ENCODE measurements at regions not wholly inside any gene's neighbourhood (a gene's known extent, or its start where the extent isn't known, plus 50 kb on each side); places are given as distances from the start of the nearest gene placed in this dataset.
A peak's percentile ranks its signal among the peaks of the same experiment; 100 is the strongest.

DNA sequence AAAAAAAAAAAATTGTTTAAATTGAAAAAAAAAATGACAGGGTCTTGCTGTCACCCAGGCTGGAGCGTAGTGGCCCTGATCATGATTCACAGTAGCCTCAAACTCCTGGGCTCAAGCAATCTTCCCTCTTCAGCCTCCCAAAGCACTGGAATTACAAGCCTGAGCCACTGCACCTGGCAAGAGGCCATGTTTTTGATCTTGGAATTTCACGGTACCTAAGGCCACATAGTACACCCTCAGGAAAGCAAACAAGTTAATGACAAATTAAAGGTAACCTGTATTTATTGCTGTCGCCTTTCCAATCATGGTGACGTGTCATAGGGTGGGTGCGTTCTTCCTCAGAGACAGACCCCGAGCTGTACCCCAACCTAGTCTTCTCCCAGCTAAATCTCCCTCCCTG is 79.2 kb downstream of the LINC00237 start:
- Histone ChIP-seq H3K27me3 (no peaks in the 10 kb centered on the region), H3K9me3 (ENCODE audit: low read depth) (no peaks in the 10 kb centered on the region), H3K4me1 (ENCODE audit: low read depth) (no peaks in the 10 kb centered on the region), H3K27ac (no peak overlapping the region), H3K36me3 (no peaks in the 10 kb centered on the region), H3K4me3 (no peak overlapping the region)
- no peak for DNase-seq (ENCODE audit: low read depth in 1 of 2, low spot score in 1 of 2)
- no peak for TF ChIP-seq CTCF (IDR thresholded peaks at IDR 0.05; ENCODE audit: low read depth, low read length)

- DNase-seq (ENCODE audit: low read depth in 1 of 2, low spot score in 1 of 2), result no peak
- Histone ChIP-seq H3K9me3 (ENCODE audit: low read depth) (no peaks in the 10 kb centered on the region), H3K4me1 (ENCODE audit: low read depth) (no peaks in the 10 kb centered on the region)
Observed at GRCh38 chr20:21024420-21024819, 81.7 kb downstream of the LINC00237 start.

GRCh38 chr20:21022925-21023324 is 83.2 kb downstream of the LINC00237 start:
- Histone ChIP-seq H3K4me3 (no peak overlapping the region), H3K9me3 (ENCODE audit: low read depth) (no peaks in the 10 kb centered on the region), H3K27me3 (no peaks in the 10 kb centered on the region), H3K27ac (no peak overlapping the region), H3K4me1 (ENCODE audit: low read depth) (no peaks in the 10 kb centered on the region), H3K36me3 (no peaks in the 10 kb centered on the region)
- DNase-seq (ENCODE audit: low read depth in 1 of 2, low spot score in 1 of 2), result no peak
- TF ChIP-seq CTCF (IDR thresholded peaks at IDR 0.05; ENCODE audit: low read depth, low read length), result no peak

More at GRCh38 chr20:21024420-21024819, 81.7 kb downstream of the LINC00237 start:
- no peak overlapping the region for H3K4me3 ChIP-seq
- H3K27ac ChIP-seq, result no peak overlapping the region
- no peaks in the 10 kb centered on the region for H3K36me3 ChIP-seq
- no peaks in the 10 kb centered on the region for H3K27me3 ChIP-seq
- TF ChIP-seq CTCF (IDR thresholded peaks at IDR 0.05; ENCODE audit: low read depth, low read length), result no peak

DNA sequence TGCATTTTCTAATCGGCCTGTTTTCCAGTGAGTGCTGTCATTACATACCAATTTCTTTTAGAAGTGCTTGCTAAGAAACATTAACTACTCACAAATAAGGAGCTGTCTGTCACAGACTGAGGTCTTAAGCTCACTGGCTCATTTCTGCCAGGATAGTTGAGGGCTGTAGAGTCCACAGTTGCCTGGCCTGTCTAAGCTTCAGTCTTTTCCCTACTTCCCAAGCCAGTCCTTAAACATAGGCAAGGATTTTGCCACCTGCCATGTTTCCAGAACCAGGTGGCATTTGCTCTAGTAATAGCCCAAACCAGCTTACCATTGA is 84.7 kb downstream of the LINC00237 start:
- no peaks in the 10 kb centered on the region for H3K36me3 ChIP-seq
- no peaks in the 10 kb centered on the region for H3K9me3 ChIP-seq (ENCODE audit: low read depth)
- no peak overlapping the region for H3K27ac ChIP-seq
- no peak for DNase-seq (ENCODE audit: low read depth in 1 of 2, low spot score in 1 of 2)
- no peaks in the 10 kb centered on the region for H3K4me1 ChIP-seq (ENCODE audit: low read depth)
- no peaks in the 10 kb centered on the region for H3K27me3 ChIP-seq
- H3K4me3 ChIP-seq, result no peak overlapping the region
- no peak for TF ChIP-seq CTCF (IDR thresholded peaks at IDR 0.05; ENCODE audit: low read depth, low read length)

DNA sequence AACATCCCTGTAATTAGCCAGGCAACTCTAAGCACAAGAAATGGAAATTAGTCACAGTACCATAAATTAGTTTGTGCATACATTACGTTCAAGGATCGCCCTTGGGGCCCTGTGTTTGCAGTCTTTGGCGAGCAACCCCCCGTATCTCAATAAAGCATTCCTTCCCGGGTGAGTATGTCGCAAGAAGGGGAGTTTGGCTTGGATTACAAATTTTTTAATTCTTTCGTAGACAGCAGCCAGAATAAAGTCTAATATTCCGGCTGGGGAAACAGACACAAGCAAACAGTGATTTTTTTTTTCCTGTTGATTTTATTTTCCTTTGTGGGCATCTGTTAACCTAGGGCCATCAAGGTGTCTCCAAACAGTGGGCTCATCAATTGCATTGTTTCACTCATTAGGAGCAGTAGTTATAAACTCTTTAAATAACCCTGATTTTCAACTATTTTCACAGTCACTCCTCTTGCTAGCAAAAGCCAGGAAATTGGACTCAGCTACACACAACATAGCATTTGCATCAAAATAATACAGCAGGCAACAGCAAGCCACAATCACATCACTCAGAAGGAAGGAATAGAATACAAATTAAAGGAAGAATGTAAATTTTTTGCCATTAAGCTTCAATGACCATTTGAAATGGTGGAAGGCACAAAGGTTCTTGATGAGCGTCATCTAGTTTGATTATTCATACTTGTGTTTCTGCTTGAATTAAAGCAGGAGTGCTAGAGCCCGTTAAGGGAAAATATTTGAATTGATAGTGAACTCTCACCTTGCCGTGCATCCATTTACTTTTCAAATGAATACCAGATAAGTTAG is 85.3 kb downstream of the LINC00237 start:
- TF ChIP-seq CTCF (IDR thresholded peaks at IDR 0.05; ENCODE audit: low read depth, low read length), result no peak
- H3K4me3 ChIP-seq, result no peak overlapping the region
- peak in 1 of 2 donors; percentile 30 for DNase-seq (ENCODE audit: low read depth in 1 of 2, low spot score in 1 of 2)

More for the DNA sequence above, 85.3 kb downstream of the LINC00237 start:
- no peaks in the 10 kb centered on the region for H3K27me3 ChIP-seq
- H3K4me1 ChIP-seq (ENCODE audit: low read depth), result no peaks in the 10 kb centered on the region
- H3K36me3 ChIP-seq, result no peaks in the 10 kb centered on the region
- H3K27ac ChIP-seq, result no peak overlapping the region
- no peaks in the 10 kb centered on the region for H3K9me3 ChIP-seq (ENCODE audit: low read depth)
